HepG2 (cell line): ENCODE measurements at regions not wholly inside any gene's neighbourhood (a gene's known extent, or its start where the extent isn't known, plus 50 kb on each side); places are given as distances from the start of the nearest gene placed in this dataset.

ENCODE experiments used
- ATAC-seq: fragments of 200-7000 bp; cut with Tn5 transposase; 3 replicates; pipeline ENCODE4 v1.9.1; 2020; ENCODE audit warnings: mild to moderate bottlenecking, moderate library complexity
- BruUV-seq: library from RNA; stranded (reverse); fragments of 400-500 nt; replicated peaks from 2 replicates; lab custom pipeline; 2021; lab: Mats Ljungman, UMichigan
- CTCF ChIA-PET: fragments of 300-600 bp; formaldehyde crosslinking; extraction: SDS; loops from one replicate; lab custom pipeline; 2021; ENCODE audit warnings: low total read pairs, inconsistent platforms, low intra/inter-chr PET ratio; lab: Yijun Ruan, JAX
- POLR2A ChIA-PET: fragments of 350-600 bp; sonication (Branson Sonifier 250); formaldehyde crosslinking; loops from one replicate; lab custom pipeline; 2020; ENCODE audit warnings: antibody characterized with exemption, inconsistent platforms; lab: Yijun Ruan, JAX
- DNase-seq: peaks from one replicate; pipeline ENCODE4 v3.0.0-alpha.2; 2015; ENCODE audit warnings: low spot score
- FAIRE-seq: peaks from 3 replicates; lab custom pipeline; 2011; peaks lifted over from hg19 to GRCh38; lab: Jason Lieb, UNC
- H2AFZ ChIP-seq: one replicate; pipeline ENCODE4 v1.6.1; 2011; ENCODE audit warnings: low read length, inconsistent platforms
- H3K27ac ChIP-seq: fragments of 300-600 bp; 3 replicates; pipeline ENCODE4 v1.8.0; 2011; ENCODE audit warnings: mixed run types, mild to moderate bottlenecking, mixed read lengths, low read length, inconsistent platforms; ENCODE audit not compliant: insufficient read depth; ENCODE audit errors: extremely low read length
- H3K27me3 ChIP-seq, 2 experiments: fragments of 200-600 bp in 1 of 2; 2 replicates in 1 of 2; 3 replicates in 1 of 2; pipeline versions ENCODE4 v1.6.0 to v1.8.0; 2011; ENCODE audit warnings: low read length in 2 of 2, mild to moderate bottlenecking in 2 of 2, moderate library complexity in 2 of 2, inconsistent platforms in 1 of 2; ENCODE audit not compliant: insufficient read depth in 2 of 2, control insufficient read depth in 1 of 2
- H3K36me3 ChIP-seq, 2 experiments: fragments of 200-600 bp in 1 of 2; replicated peaks in 1 of 2; 2 replicates in 1 of 2; 3 replicates in 1 of 2; pipeline versions ENCODE4 v1.5.1 to v1.8.0; 2011; ENCODE audit warnings: low read length in 2 of 2, inconsistent platforms in 1 of 2; ENCODE audit not compliant: insufficient read depth in 2 of 2, control insufficient read depth in 1 of 2
- H3K4me1 ChIP-seq: 2 replicates; pipeline ENCODE4 v1.5.1; 2012; ENCODE audit warnings: low read length, inconsistent platforms; ENCODE audit not compliant: insufficient read depth
- H3K4me2 ChIP-seq: 2 replicates; pipeline ENCODE4 v1.6.0; 2011; ENCODE audit warnings: low read depth, low read length, inconsistent platforms
- H3K4me3 ChIP-seq, 3 experiments: fragments of 200-600 bp in 1 of 3; sonication (generic), shearing (Covaris generic) in 1 of 3; replicated peaks in 1 of 3; 2 replicates each; pipeline ENCODE4 v1.5.1; 2011 to 2016; ENCODE audit warnings: low read length in 3 of 3, inconsistent platforms in 2 of 3, low read depth in 2 of 3, mild to moderate bottlenecking in 2 of 3, control low read depth in 1 of 3, mixed read lengths in 1 of 3; ENCODE audit not compliant: insufficient read depth in 1 of 3
- H3K79me2 ChIP-seq: one replicate; pipeline ENCODE4 v1.6.1; 2011; ENCODE audit warnings: low read length, inconsistent platforms; ENCODE audit not compliant: insufficient read depth
- H3K9ac ChIP-seq: 2 replicates; pipeline ENCODE4 v1.6.0; 2011; ENCODE audit warnings: mild to moderate bottlenecking, low read depth, low read length, inconsistent platforms; ENCODE audit not compliant: insufficient read depth
- H3K9me3 ChIP-seq: 2 replicates; pipeline ENCODE4 v1.5.1; 2012; ENCODE audit warnings: mild to moderate bottlenecking, low read length
- H4K20me1 ChIP-seq: 2 replicates; pipeline ENCODE4 v1.6.0; 2011; ENCODE audit warnings: inconsistent platforms, mild to moderate bottlenecking, low read length, moderate library complexity; ENCODE audit not compliant: insufficient read depth
- ARNT ChIP-seq: fragments of 450-650 bp; IDR thresholded peaks from 2 replicates; pipeline ENCODE4 v1.6.1; 2017
- PHF21A ChIP-seq: sonication (generic); formaldehyde crosslinking; IDR thresholded peaks from 2 replicates; pipeline ENCODE4 v1.5.0; 2020; ENCODE audit warnings: mild to moderate bottlenecking, missing genetic modification reagents
- REST ChIP-seq, 2 experiments: IDR thresholded peaks; 2 replicates each; pipeline ENCODE4 v1.6.1; 2011 to 2012; ENCODE audit warnings: low read length in 2 of 2, borderline replicate concordance in 1 of 2, low read depth in 1 of 2, mild to moderate bottlenecking in 1 of 2, moderate library complexity in 1 of 2
- SIX1 ChIP-seq: sonication (generic); formaldehyde crosslinking; IDR thresholded peaks from 2 replicates; pipeline ENCODE4 v1.4.0; 2020; ENCODE audit warnings: missing genetic modification reagents, borderline replicate concordance
- SRSF4 ChIP-seq: fragments of 200-400 bp; formaldehyde crosslinking; IDR thresholded peaks from one replicate; pipeline ENCODE4 v1.6.1; 2018; ENCODE audit warnings: mild to moderate bottlenecking, low read depth, low read length, moderate library complexity; ENCODE audit not compliant: poor library complexity, severe bottlenecking
- TAF15 ChIP-seq: fragments of 200-400 bp; formaldehyde crosslinking; IDR thresholded peaks from one replicate; pipeline ENCODE4 v1.6.1; 2018; ENCODE audit warnings: mild to moderate bottlenecking, low read depth, low read length; ENCODE audit not compliant: poor library complexity, severe bottlenecking
- ZMAT3 ChIP-seq: sonication (generic); formaldehyde crosslinking; conservative IDR thresholded peaks from 2 replicates; pipeline ENCODE4 v1.7.0; 2021; ENCODE audit warnings: missing genetic modification reagents
- ZNF263 ChIP-seq: sonication (generic); formaldehyde crosslinking; IDR thresholded peaks from 2 replicates; pipeline ENCODE4 v1.4.0; 2020; ENCODE audit warnings: missing genetic modification reagents
- ZNF552 ChIP-seq: sonication (generic); formaldehyde crosslinking; IDR thresholded peaks from 2 replicates; pipeline ENCODE4 v1.9.0; 2022; ENCODE audit warnings: missing genetic modification reagents, mild to moderate bottlenecking, borderline replicate concordance
- ZNF598 ChIP-seq: sonication (generic); formaldehyde crosslinking; IDR thresholded peaks from 2 replicates; pipeline ENCODE4 v1.5.1; 2020; ENCODE audit warnings: mild to moderate bottlenecking, missing genetic modification reagents, borderline replicate concordance
- WGBS: methylation state at CpG from one replicate; pipeline ENCODE4 v1.1.6; 2017; ENCODE audit warnings: low lambda C conversion rate; 5-methylcytosine and 5-hydroxymethylcytosine counted together
- in situ Hi-C: cut with HindIII; loops from 2 replicates; pipeline ENCODE4 v1.10.0; 2017; ENCODE audit warnings: low pct_unique_long_range_greater_than_20kb; ENCODE audit not compliant: extremely low pct_ligation_motif_present
- intact Hi-C: fragments of 100-400 bp; cut with micrococcal nuclease; formaldehyde crosslinking; loops from one replicate; pipeline ENCODE4 v1.10.0; 2022; ENCODE audit not compliant: unreplicated experiment

- no peak overlapping the region for H3K4me2 ChIP-seq
- no TSS peak for BruUV-seq
- ChIA-PET CTCF (no interaction called here), POLR2A (no interaction called here)
- in situ Hi-C loops: no loop called here
- FAIRE-seq: no peak
- no peak for ATAC-seq
- H3K27ac ChIP-seq: no peak overlapping the region
- intact Hi-C loops: no loop called here
- no peak overlapping the region for H2AFZ ChIP-seq
- no peaks in the 10 kb centered on the region for H3K36me3 ChIP-seq
- no peak overlapping the region for H3K4me3 ChIP-seq
- TF ChIP-seq PHF21A (no peak), TAF15 (no peak), ZMAT3 (no peak), ARNT (no peak), SRSF4 (no peak), ZNF598 (CRISPR knock-in tag) (no peak), REST (IDR thresholded peaks at IDR 0.05; ENCODE audit: borderline replicate concordance in 1 of 2, low read depth in 1 of 2, low read length in 2 of 2) (no peak), ZNF263 (CRISPR knock-in tag) (no peak), SIX1 (no peak), ZNF552 (CRISPR knock-in tag) (no peak)
- H3K79me2 ChIP-seq: no peaks in the 10 kb centered on the region
- no peak overlapping the region for H3K9ac ChIP-seq
- no CpG with 5 or more reads among the region's 6 CpGs for WGBS
- no peaks in the 10 kb centered on the region for H3K4me1 ChIP-seq
- DNase-seq: no peak
- no peaks in the 10 kb centered on the region for H4K20me1 ChIP-seq
- H3K9me3 ChIP-seq: no peaks in the 10 kb centered on the region
- no peaks in the 10 kb centered on the region for H3K27me3 ChIP-seq
These were observed 168.4 kb upstream of the WSCD1 start for GRCh38 chr17:5901731-5902130.
